BLaER1 treated with 17β-estradiol and CSF1 and Interleukin-3, amounts not matched to agents 10 nM and 100 nM (cell line): ENCODE measurements at regions not wholly inside any gene's neighbourhood (a gene's known extent, or its start where the extent isn't known, plus 50 kb on each side); places are given as distances from the start of the nearest gene placed in this dataset.
A peak's percentile ranks its signal among the peaks of the same experiment; 100 is the strongest.

Source experiments
- H3K27ac ChIP-seq, 11 experiments: shearing (Covaris generic); formaldehyde crosslinking; 2 replicates each; pipeline ENCODE4 v1.8.1; 2022
- H3K27me3 ChIP-seq, 11 experiments: shearing (Covaris generic); formaldehyde crosslinking; 2 replicates each; pipeline ENCODE4 v1.8.1; 2022
- H3K36me3 ChIP-seq, 11 experiments: shearing (Covaris generic); formaldehyde crosslinking; 2 replicates each; pipeline ENCODE4 v1.8.1; 2022
- H3K4me1 ChIP-seq, 10 experiments: shearing (Covaris generic); formaldehyde crosslinking; 2 replicates each; pipeline ENCODE4 v1.8.1; 2022
- H3K4me2 ChIP-seq, 11 experiments: shearing (Covaris generic); formaldehyde crosslinking; 2 replicates each; pipeline ENCODE4 v1.8.1; 2022
- H3K4me3 ChIP-seq, 10 experiments: shearing (Covaris generic); formaldehyde crosslinking; 2 replicates each; pipeline ENCODE4 v1.8.1; 2022
- H3K9ac ChIP-seq, 11 experiments: shearing (Covaris generic); formaldehyde crosslinking; 2 replicates each; pipeline ENCODE4 v1.8.1; 2022
- H3K9me3 ChIP-seq, 11 experiments: shearing (Covaris generic); formaldehyde crosslinking; replicated peaks in 1 of 11; 2 replicates each; pipeline ENCODE4 v1.8.1; 2022
- H4K20me1 ChIP-seq, 11 experiments: shearing (Covaris generic); formaldehyde crosslinking; 2 replicates each; pipeline ENCODE4 v1.8.1; 2022
- Cebpa-rat ChIP-seq, 11 experiments: shearing (Covaris generic); IDR thresholded peaks; 2 replicates each; pipeline ENCODE4 v1.8.1; 2022

- H4K20me1 ChIP-seq: no peaks in the 10 kb centered on the region
- no peaks in the 10 kb centered on the region for H3K9me3 ChIP-seq
- TF ChIP-seq Cebpa-rat (IDR thresholded peaks at IDR 0.05): no peak
- no peak overlapping the region for H3K9ac ChIP-seq
- H3K4me3 ChIP-seq: no peak overlapping the region
- no peaks in the 10 kb centered on the region for H3K27me3 ChIP-seq
- H3K4me1 ChIP-seq: peaks cover 21 to 43% (median 28%) of the 10 kb centered on the region in 10 experiments
- H3K36me3 ChIP-seq: no peaks in the 10 kb centered on the region
- no peak overlapping the region for H3K4me2 ChIP-seq
- no peak overlapping the region for H3K27ac ChIP-seq
Observed at GRCh38 chr11:8340296-8340695, 76.6 kb upstream of the LMO1 start.

GRCh38 chr11:8339592-8340022 is 75.9 kb upstream of the LMO1 start:
- no peak for TF ChIP-seq Cebpa-rat (IDR thresholded peaks at IDR 0.05)
- H3K27me3 ChIP-seq: no peaks in the 10 kb centered on the region
- H3K9me3 ChIP-seq: no peaks in the 10 kb centered on the region
- H3K27ac ChIP-seq: no peak overlapping the region
- no peak overlapping the region for H3K4me2 ChIP-seq
- H3K4me1 ChIP-seq: peaks cover 21 to 50% (median 34%) of the 10 kb centered on the region in 10 experiments
- H3K9ac ChIP-seq: no peak overlapping the region
- H3K4me3 ChIP-seq: no peak overlapping the region
- H3K36me3 ChIP-seq: no peaks in the 10 kb centered on the region
- no peaks in the 10 kb centered on the region for H4K20me1 ChIP-seq

GRCh38 chr11:8338138-8338537 is 74.5 kb upstream of the LMO1 start:
- Histone ChIP-seq H3K9me3 (no peaks in the 10 kb centered on the region), H3K36me3 (no peaks in the 10 kb centered on the region), H3K27me3 (no peaks in the 10 kb centered on the region), H3K4me3 (no peak overlapping the region), H3K4me1 (peaks cover 28 to 57% (median 41%) of the 10 kb centered on the region in 10 experiments), H4K20me1 (no peaks in the 10 kb centered on the region; a peak in 2 of 22 replicates), H3K9ac (no peak overlapping the region), H3K27ac (no peak overlapping the region), H3K4me2 (peak overlapping the region in 7 of 11 experiments; percentile 19 to 60 (median 38); a peak in 13 of 22 replicates)
- no peak for TF ChIP-seq Cebpa-rat (IDR thresholded peaks at IDR 0.05)

GRCh38 chr11:8337130-8337795 is 73.6 kb upstream of the LMO1 start:
- no peak overlapping the region for H3K9ac ChIP-seq
- no peak overlapping the region for H3K4me3 ChIP-seq
- TF ChIP-seq Cebpa-rat (IDR thresholded peaks at IDR 0.05): no peak
- peak overlapping the region in 6 of 11 experiments; percentile 2 to 60 (median 26); a peak in 8 of 22 replicates for H3K4me2 ChIP-seq
- peaks cover 0 to 5% (median 0%) of the 10 kb centered on the region in 11 experiments; a peak in 2 of 22 replicates for H4K20me1 ChIP-seq
- no peaks in the 10 kb centered on the region for H3K36me3 ChIP-seq
- no peaks in the 10 kb centered on the region for H3K27me3 ChIP-seq
- H3K9me3 ChIP-seq: no peaks in the 10 kb centered on the region
- H3K4me1 ChIP-seq: peaks cover 28 to 57% (median 43%) of the 10 kb centered on the region in 10 experiments
- H3K27ac ChIP-seq: no peak overlapping the region

GRCh38 chr11:8336356-8337129 is 72.9 kb upstream of the LMO1 start:
- Histone ChIP-seq H3K4me1 (peaks cover 30 to 57% (median 50%) of the 10 kb centered on the region in 10 experiments), H3K9ac (no peak overlapping the region), H3K27ac (no peak overlapping the region), H3K27me3 (no peaks in the 10 kb centered on the region), H3K4me2 (no peak overlapping the region), H3K9me3 (no peaks in the 10 kb centered on the region), H4K20me1 (peaks cover 0 to 5% (median 0%) of the 10 kb centered on the region in 11 experiments; a peak in 2 of 22 replicates), H3K36me3 (no peaks in the 10 kb centered on the region), H3K4me3 (no peak overlapping the region)
- no peak for TF ChIP-seq Cebpa-rat (IDR thresholded peaks at IDR 0.05)

GRCh38 chr11:8335683-8336082 is 72.0 kb upstream of the LMO1 start:
- no peak overlapping the region for H3K4me2 ChIP-seq
- TF ChIP-seq Cebpa-rat (IDR thresholded peaks at IDR 0.05): no peak

GRCh38 chr11:8335186-8335585 is 71.5 kb upstream of the LMO1 start:
- H3K4me2 ChIP-seq: peak overlapping the region in 8 of 11 experiments; percentile 69 to 90 (median 80); a peak in 10 of 22 replicates
- no peak overlapping the region for H3K9ac ChIP-seq
- H3K4me1 ChIP-seq: peaks cover 42 to 67% (median 64%) of the 10 kb centered on the region in 10 experiments
- no peak overlapping the region for H3K27ac ChIP-seq
- H3K36me3 ChIP-seq: no peaks in the 10 kb centered on the region
- no peaks in the 10 kb centered on the region for H3K9me3 ChIP-seq
- TF ChIP-seq Cebpa-rat (IDR thresholded peaks at IDR 0.05): no peak
- no peak overlapping the region for H3K4me3 ChIP-seq
- no peaks in the 10 kb centered on the region for H3K27me3 ChIP-seq
- peaks cover 0 to 5% (median 0%) of the 10 kb centered on the region in 11 experiments; a peak in 2 of 22 replicates for H4K20me1 ChIP-seq

More at GRCh38 chr11:8335683-8336082, 72.0 kb upstream of the LMO1 start:
- no peak overlapping the region for H3K4me3 ChIP-seq
- H3K4me1 ChIP-seq: peaks cover 38 to 62% (median 59%) of the 10 kb centered on the region in 10 experiments
- H4K20me1 ChIP-seq: peaks cover 0 to 5% (median 0%) of the 10 kb centered on the region in 11 experiments; a peak in 2 of 22 replicates
- H3K9ac ChIP-seq: no peak overlapping the region
- H3K27ac ChIP-seq: no peak overlapping the region
- no peaks in the 10 kb centered on the region for H3K36me3 ChIP-seq
- H3K27me3 ChIP-seq: no peaks in the 10 kb centered on the region
- H3K9me3 ChIP-seq: no peaks in the 10 kb centered on the region

GRCh38 chr11:8333811-8334401 is 70.2 kb upstream of the LMO1 start:
- TF ChIP-seq Cebpa-rat (IDR thresholded peaks at IDR 0.05): no peak
- Histone ChIP-seq H3K9me3 (no peaks in the 10 kb centered on the region), H3K4me3 (no peak overlapping the region), H3K4me2 (peak overlapping the region; percentile 64 to 90 (median 74)), H4K20me1 (peaks cover 0 to 5% (median 0%) of the 10 kb centered on the region in 11 experiments; a peak in 2 of 22 replicates), H3K4me1 (peaks cover 55 to 80% (median 76%) of the 10 kb centered on the region in 10 experiments), H3K9ac (peak overlapping the region in 1 of 11 experiments; percentile 55; a peak in 1 of 22 replicates), H3K27me3 (no peaks in the 10 kb centered on the region), H3K27ac (peak overlapping the region in 1 of 11 experiments; percentile 18; a peak in 1 of 22 replicates), H3K36me3 (no peaks in the 10 kb centered on the region)

GRCh38 chr11:8333376-8333775 is 69.7 kb upstream of the LMO1 start:
- Histone ChIP-seq H3K27me3 (no peaks in the 10 kb centered on the region), H3K4me1 (peaks cover 61 to 83% (median 80%) of the 10 kb centered on the region in 10 experiments)

More at GRCh38 chr11:8333376-8333775, 69.7 kb upstream of the LMO1 start:
- H3K27ac ChIP-seq: peak overlapping the region in 4 of 11 experiments; percentile 2 to 46 (median 16); a peak in 3 of 22 replicates
- no peaks in the 10 kb centered on the region for H3K36me3 ChIP-seq
- TF ChIP-seq Cebpa-rat (IDR thresholded peaks at IDR 0.05): no peak
- no peaks in the 10 kb centered on the region for H3K9me3 ChIP-seq
- H4K20me1 ChIP-seq: peaks cover 0 to 5% (median 0%) of the 10 kb centered on the region in 11 experiments; a peak in 2 of 22 replicates
- H3K4me2 ChIP-seq: peak overlapping the region; percentile 68 to 90 (median 75)
- H3K4me3 ChIP-seq: 0 out of 20 replicates have a peak overlapping the region, but pooled peaks of 1 of the 10 experiments have one; percentile 7
- H3K9ac ChIP-seq: peak overlapping the region in 3 of 11 experiments; percentile 16 to 55 (median 35); a peak in 4 of 22 replicates
